Vagina (tissue), 2 donors: ENCODE measurements at regions not wholly inside any gene's neighbourhood (a gene's known extent, or its start where the extent isn't known, plus 50 kb on each side); places are given as distances from the start of the nearest gene placed in this dataset.

ENCODE experiments used
- DNase-seq, 2 donors: peaks; one replicate each; pipeline ENCODE4 v3.0.0-alpha.2; 2017; ENCODE audit errors: extremely low spot score in 2 of 2
- H3K27ac ChIP-seq: fragments of 200-600 bp; sonication (generic); one replicate; pipeline ENCODE4 v1.5.1; 2019
- H3K27me3 ChIP-seq: fragments of 200-600 bp; sonication (generic); one replicate; pipeline ENCODE4 v1.5.1; 2019
- H3K36me3 ChIP-seq, 2 donors: fragments of 200-600 bp; sonication (generic); one replicate each; pipeline ENCODE4 v1.5.1; 2017 to 2019
- H3K4me1 ChIP-seq: fragments of 200-600 bp; sonication (generic); one replicate; pipeline ENCODE4 v1.5.1; 2019
- H3K4me3 ChIP-seq, 2 donors: fragments of 200-600 bp; sonication (generic); 1 replicate in 1 of 2; 2 replicates in 1 of 2; pipeline ENCODE4 v1.5.1; 2016 to 2019
- H3K9me3 ChIP-seq: fragments of 200-600 bp; sonication (generic); one replicate; pipeline ENCODE4 v1.5.1; 2019
- POLR2A ChIP-seq, 2 donors: fragments of 450-650 bp; IDR thresholded peaks; one replicate each; pipeline ENCODE4 v1.6.1; 2017; ENCODE audit warnings: antibody characterized with exemption in 2 of 2, mild to moderate bottlenecking in 2 of 2, moderate library complexity in 2 of 2
- POLR2AphosphoS5 ChIP-seq, 2 donors: sonication (generic); formaldehyde crosslinking; IDR thresholded peaks; one replicate each; pipeline ENCODE4 v1.9.0; 2017; ENCODE audit warnings: antibody characterized with exemption in 2 of 2, mild to moderate bottlenecking in 2 of 2, low read depth in 1 of 2; ENCODE audit not compliant: insufficient read depth in 1 of 2
- intact Hi-C: fragments of 100-400 bp; cut with DNase I; formaldehyde crosslinking; loops from one replicate; pipeline ENCODE4 v1.15.1; 2023
- TF ChIP-seq, protein P1 (sequence below), 3 experiments: fragments of 450-650 bp in 2 of 3; fragments of 200-600 bp in 1 of 3; sonication (generic) in 1 of 3; IDR thresholded peaks; one replicate each; pipeline ENCODE4 v1.5.1; 2017 to 2019; ENCODE audit warnings: antibody characterized with exemption in 3 of 3, mild to moderate bottlenecking in 2 of 3, moderate library complexity in 2 of 3

DNA sequence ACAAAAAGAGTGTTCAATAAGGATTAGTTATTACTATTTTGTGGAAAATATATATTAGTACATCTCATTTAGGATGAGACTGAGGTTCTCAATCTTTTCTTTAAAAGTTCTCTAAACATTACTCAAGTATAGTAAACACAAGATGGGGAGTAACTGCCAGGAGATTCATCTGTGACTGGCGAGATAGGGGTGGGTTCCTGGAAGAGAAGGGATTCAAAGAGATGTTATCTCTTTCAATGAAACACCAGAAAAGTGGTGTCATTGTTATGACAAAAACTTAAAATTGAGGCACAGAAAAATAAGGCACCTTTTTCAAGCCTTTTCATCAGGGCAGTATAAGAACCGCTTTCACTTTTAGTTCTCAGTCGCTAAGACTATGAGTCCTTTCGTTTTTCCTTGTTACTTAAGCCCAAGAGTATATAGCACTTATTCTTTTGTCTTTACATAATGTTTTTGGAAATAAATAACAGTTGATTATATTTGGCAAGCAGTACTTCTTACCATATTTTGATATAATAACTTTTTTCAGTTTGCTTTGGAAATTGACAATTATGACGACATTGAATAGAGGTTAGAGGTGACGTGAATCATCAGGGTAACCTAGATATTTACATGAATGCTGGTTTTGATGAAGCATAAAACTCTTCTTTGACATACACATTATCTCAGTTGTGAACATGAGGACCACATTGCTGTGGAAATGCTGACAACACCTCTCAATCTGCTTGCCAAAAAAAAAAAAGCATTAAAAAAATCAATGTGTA is 393.9 kb upstream of the TCF4 start:
- Histone ChIP-seq H3K4me1 (no peaks in the 10 kb centered on the region), H3K4me3 (no peak overlapping the region), H3K36me3 (no peaks in the 10 kb centered on the region), H3K9me3 (no peaks in the 10 kb centered on the region), H3K27me3 (no peaks in the 10 kb centered on the region), H3K27ac (no peak overlapping the region)
- no peak for DNase-seq
- intact Hi-C loops = no loop called here
- TF ChIP-seq, protein P1, sequence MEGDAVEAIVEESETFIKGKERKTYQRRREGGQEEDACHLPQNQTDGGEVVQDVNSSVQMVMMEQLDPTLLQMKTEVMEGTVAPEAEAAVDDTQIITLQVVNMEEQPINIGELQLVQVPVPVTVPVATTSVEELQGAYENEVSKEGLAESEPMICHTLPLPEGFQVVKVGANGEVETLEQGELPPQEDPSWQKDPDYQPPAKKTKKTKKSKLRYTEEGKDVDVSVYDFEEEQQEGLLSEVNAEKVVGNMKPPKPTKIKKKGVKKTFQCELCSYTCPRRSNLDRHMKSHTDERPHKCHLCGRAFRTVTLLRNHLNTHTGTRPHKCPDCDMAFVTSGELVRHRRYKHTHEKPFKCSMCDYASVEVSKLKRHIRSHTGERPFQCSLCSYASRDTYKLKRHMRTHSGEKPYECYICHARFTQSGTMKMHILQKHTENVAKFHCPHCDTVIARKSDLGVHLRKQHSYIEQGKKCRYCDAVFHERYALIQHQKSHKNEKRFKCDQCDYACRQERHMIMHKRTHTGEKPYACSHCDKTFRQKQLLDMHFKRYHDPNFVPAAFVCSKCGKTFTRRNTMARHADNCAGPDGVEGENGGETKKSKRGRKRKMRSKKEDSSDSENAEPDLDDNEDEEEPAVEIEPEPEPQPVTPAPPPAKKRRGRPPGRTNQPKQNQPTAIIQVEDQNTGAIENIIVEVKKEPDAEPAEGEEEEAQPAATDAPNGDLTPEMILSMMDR (IDR thresholded peaks at IDR 0.05) = no peak

DNA sequence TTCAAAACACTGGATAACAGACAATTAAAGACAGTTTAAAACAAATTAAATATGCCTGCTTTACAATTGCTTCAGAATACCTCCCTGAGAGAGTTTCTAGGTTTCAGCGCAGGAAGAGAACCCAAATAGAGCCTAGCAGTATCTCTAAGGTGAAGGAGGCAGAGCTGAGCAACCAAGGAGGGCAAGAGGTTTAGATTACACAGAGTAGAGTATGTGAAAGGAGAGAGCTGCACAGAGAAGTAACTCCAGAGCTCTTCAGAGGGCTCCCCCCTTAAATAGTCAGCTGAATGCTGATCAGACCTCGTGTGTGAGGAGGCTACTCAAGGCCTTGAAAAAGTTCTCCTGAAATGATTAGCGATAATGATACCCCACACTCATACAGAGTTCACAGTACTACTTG is 386.5 kb upstream of the TCF4 start:
- intact Hi-C loops = no loop called here

DNA sequence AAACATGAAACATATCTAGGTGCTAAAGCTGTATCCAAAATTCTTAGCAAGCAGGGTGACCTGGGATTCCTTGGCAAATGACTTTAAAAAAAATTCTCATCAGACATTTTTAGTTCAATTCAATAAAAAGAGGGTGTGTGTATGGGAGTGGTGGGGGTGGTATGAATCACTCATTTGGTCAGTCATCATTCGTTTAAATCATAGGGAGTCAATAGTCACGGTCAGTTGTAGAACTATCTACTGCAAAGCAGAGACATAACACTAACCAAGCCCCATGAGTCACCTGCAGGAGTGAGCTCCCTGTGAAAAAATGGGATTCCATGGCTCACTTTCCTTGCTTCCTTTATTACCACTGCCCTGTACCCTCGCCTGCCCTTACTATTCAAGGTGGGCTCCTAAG is 380.6 kb upstream of the TCF4 start:
- Histone ChIP-seq H3K27ac (no peak overlapping the region), H3K4me3 (no peak overlapping the region), H3K9me3 (no peaks in the 10 kb centered on the region), H3K36me3 (no peaks in the 10 kb centered on the region), H3K27me3 (no peaks in the 10 kb centered on the region), H3K4me1 (no peaks in the 10 kb centered on the region)
- TF ChIP-seq POLR2A (IDR thresholded peaks at IDR 0.05) (no peak), POLR2AphosphoS5 (IDR thresholded peaks at IDR 0.05; ENCODE audit: insufficient read depth in 1 of 2, low read depth in 1 of 2) (no peak)
- TF ChIP-seq, protein P1 (IDR thresholded peaks at IDR 0.05) = no peak
- intact Hi-C loops = no loop called here
- no peak for DNase-seq

More for the DNA sequence above, 386.5 kb upstream of the TCF4 start:
- no peaks in the 10 kb centered on the region for H3K9me3 ChIP-seq
- H3K4me1 ChIP-seq = no peaks in the 10 kb centered on the region
- no peaks in the 10 kb centered on the region for H3K36me3 ChIP-seq
- no peak for DNase-seq
- TF ChIP-seq POLR2AphosphoS5 (IDR thresholded peaks at IDR 0.05; ENCODE audit: insufficient read depth in 1 of 2, low read depth in 1 of 2) = no peak
- no peak for TF ChIP-seq POLR2A (IDR thresholded peaks at IDR 0.05)
- TF ChIP-seq, protein P1 (IDR thresholded peaks at IDR 0.05) = no peak
- H3K4me3 ChIP-seq = no peak overlapping the region
- no peak overlapping the region for H3K27ac ChIP-seq
- H3K27me3 ChIP-seq = no peaks in the 10 kb centered on the region

DNA sequence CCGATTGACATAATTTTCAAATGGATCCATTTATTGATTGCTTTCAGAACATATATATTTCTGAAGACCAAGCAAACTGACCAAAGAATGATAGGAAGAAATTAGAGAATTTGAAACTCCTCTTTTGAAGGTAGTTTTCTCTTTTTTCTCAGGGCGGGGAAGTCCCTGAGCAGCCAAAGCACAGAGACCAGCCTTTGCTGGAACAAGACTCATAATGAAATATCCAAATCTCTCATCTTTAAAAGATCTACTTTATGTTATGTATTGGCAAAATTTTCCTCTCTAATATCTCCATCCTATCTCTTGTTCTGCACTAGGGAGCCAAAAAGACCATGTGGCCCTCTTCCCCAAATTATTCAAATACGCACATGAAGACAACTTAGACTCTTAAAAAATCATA is 379.0 kb upstream of the TCF4 start:
- Histone ChIP-seq H3K27ac (no peak overlapping the region), H3K36me3 (no peaks in the 10 kb centered on the region), H3K4me3 (no peak overlapping the region), H3K9me3 (no peaks in the 10 kb centered on the region), H3K27me3 (no peaks in the 10 kb centered on the region), H3K4me1 (no peaks in the 10 kb centered on the region)
- no peak for TF ChIP-seq POLR2AphosphoS5 (IDR thresholded peaks at IDR 0.05; ENCODE audit: insufficient read depth in 1 of 2, low read depth in 1 of 2)
- TF ChIP-seq POLR2A (IDR thresholded peaks at IDR 0.05) = no peak
- TF ChIP-seq, protein P1 (IDR thresholded peaks at IDR 0.05) = no peak
- intact Hi-C loops = no loop called here
- no peak for DNase-seq

DNA sequence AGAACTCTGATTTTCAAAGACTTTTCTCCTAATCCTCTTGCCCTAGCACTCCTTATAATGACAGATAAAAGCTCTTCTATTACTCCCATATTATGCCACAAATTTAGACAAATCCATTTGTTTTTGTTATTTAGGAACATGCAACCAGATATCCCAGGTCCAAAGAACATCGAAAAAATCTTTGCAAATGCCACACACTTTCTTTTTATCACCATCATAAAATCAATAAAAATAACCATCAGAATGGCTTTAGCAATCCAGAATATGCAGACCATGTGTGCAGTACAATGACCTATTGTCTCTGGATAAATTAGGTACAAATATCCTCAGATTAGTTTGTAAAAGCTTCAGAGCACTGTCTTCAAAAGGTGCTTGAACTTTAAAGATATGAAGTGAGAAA is 376.2 kb upstream of the TCF4 start:
- H3K27me3 ChIP-seq = no peaks in the 10 kb centered on the region
- TF ChIP-seq POLR2AphosphoS5 (IDR thresholded peaks at IDR 0.05; ENCODE audit: insufficient read depth in 1 of 2, low read depth in 1 of 2) = no peak
- no peak for TF ChIP-seq POLR2A (IDR thresholded peaks at IDR 0.05)
- TF ChIP-seq, protein P1 (IDR thresholded peaks at IDR 0.05) = no peak
- H3K4me3 ChIP-seq = no peak overlapping the region
- no peak for DNase-seq
- no peaks in the 10 kb centered on the region for H3K9me3 ChIP-seq
- no peak overlapping the region for H3K27ac ChIP-seq
- no peaks in the 10 kb centered on the region for H3K36me3 ChIP-seq
- intact Hi-C loops = no loop called here
- no peaks in the 10 kb centered on the region for H3K4me1 ChIP-seq
